GM18870 (cell line): ENCODE measurements at regions not wholly inside any gene's neighbourhood (a gene's known extent, or its start where the extent isn't known, plus 50 kb on each side); places are given as distances from the start of the nearest gene placed in this dataset.
"Not testable (repeated sequence)": the region's sequence is repeated elsewhere in the genome, so short reads cannot be mapped to it uniquely, and the experiment has no call there.

Experiments used
- ATAC-seq: cut with Tn5 transposase; IDR thresholded peaks from one replicate; pipeline ENCODE4 v1.9.1; 2021; ENCODE audit warnings: moderate library complexity; ENCODE audit not compliant: unreplicated experiment

DNA sequence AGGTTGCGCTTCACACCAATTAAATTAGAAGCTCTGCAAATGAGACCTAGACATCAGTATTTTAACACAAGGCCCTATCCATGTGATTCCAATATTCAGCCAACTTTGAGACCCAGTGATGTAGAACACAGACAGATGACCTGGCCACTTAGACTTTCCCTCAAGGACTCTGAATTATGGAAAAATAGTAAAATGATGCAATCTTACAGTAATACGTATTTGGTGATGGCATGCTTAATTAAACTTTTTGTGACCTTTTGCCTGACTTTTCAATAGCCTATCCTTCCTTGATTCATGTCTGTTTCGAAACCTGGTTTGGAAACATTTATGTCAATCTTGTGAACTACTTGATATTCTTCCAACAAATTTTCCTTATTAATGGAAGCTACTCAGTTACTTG lies 521.2 kb downstream of the KCNA4 start:
- no peak for ATAC-seq

DNA sequence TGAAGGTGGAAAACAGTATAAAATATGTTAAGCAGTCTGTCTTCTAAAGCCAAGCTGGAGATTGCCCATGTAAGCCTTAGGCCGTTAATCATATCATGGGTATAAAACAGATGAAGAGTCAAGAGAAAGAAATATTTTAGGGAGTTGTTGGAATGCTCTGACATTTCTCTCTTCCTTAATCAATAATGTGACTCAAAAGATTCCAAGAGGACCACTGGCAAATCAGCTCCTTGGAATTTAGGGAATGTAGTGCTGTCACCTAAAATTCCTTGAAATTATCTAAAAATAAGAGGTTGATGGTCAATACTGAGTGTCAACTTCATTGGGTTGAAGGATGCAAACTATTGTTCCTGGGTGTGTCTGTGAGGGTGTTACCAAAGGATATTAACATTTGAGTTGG lies 525.9 kb downstream of the KCNA4 start:
- no peak for ATAC-seq

DNA sequence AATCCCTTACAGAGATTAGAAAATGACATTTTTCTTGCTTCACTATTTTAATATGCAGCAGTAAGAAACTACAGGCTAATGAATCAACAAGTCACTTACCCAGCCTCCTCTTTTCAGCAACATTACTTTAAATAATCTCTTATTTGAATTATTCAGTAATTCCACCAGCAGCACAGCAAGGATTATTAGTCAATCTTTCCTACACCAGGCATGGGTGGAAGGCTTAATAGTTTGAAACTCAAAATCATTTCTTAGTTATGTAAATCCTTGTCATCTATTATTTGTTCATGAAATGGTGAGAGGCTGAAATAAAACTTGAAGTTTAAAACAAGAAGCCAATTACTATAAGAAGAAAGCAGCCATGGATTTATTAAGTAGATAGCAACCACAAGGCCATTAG lies 530.5 kb downstream of the KCNA4 start:
- no peak for ATAC-seq

DNA sequence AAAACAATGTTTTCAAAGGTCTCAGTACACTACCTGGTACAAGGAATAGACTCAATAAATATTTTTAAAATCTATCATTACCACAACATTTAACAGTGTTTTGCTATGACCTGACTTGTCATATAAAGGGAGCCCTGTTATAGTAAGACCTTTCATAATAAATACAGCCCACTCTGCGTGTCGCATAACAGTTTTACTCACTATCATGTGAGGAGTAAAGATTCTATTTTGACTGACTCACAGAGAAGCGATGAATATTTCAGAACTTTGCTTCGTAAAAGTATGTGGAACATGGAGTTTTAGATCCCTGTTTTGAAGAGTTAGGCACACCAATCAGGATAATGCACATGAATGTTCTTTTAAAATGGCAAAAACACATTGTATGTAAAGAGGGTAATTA lies 531.2 kb downstream of the KCNA4 start:
- ATAC-seq, result no peak

DNA sequence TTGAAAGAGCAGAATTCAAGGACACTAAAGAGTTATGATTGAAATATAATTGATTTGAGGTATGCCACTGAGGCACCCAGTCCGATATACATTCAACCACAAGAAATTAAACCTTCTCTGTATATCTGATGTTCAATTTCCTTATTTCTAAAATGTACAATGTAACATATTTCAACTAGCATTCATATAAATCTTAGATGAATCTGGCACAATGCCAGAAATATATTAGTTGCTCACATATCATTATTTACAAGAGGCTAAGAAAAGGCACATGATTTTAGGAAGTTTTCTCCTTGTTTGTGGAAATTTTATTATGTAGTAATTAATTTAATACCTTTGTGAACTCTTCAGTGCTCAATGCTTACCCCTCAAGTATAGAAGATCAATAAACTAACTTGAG lies 532.3 kb downstream of the KCNA4 start:
- ATAC-seq, result no peak

DNA sequence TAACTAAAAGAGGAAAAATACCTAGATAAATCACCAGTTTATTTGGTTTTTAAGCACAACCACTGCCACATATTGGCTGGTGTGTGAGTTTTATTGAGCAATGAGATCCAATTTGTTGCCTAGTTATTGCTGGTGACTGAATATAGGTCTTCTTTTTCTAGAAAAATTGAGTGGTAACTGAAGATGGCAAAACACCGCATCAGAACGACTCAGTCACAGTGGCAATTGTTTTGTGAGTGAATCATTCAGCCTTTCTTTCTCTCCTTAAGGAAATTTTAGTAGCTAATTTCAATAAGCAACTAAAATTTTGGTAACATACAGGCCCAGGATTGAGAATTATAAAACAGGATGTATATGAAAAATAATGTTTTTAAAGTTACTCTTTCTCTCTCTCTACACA lies 533.0 kb downstream of the KCNA4 start:
- ATAC-seq, result no peak

DNA sequence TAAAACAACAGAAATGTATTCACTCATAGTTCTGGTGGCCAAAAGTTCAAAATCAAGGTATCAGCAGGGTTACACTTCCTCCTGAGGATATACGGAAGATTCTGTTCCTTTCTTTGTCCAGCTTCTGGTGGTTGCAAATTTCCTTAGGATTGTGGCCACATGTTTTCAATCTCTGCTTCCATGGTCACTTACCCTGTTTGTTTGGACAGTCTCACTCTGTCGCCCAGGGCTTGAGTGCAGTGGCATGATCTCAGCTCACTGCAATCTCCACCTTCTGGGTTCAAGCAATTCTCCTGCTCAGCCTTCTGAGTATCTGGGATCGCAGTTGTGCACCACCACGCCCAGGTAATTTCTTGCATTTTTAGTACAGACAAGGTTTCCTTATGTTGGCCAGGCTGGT lies 534.3 kb downstream of the KCNA4 start:
- no peak for ATAC-seq

DNA sequence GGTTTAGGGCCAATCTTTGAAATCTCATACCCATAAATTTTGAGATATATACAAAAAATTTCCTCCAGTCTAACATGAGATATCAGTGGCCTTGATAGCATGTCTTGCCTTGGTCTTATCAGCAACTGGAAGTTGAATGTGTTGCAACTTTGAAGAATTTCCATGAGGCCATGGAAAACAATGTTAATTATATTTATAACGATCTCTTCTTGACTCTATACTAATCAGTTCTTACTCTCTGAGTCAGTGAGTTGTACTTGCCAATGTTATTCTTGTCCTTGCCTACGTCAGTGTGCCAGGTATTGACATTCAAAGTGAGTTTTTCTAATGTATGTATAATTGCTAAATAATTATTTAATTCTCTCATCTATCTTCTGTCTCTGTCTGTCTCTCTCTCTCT lies 535.1 kb downstream of the KCNA4 start:
- ATAC-seq, result no peak

DNA sequence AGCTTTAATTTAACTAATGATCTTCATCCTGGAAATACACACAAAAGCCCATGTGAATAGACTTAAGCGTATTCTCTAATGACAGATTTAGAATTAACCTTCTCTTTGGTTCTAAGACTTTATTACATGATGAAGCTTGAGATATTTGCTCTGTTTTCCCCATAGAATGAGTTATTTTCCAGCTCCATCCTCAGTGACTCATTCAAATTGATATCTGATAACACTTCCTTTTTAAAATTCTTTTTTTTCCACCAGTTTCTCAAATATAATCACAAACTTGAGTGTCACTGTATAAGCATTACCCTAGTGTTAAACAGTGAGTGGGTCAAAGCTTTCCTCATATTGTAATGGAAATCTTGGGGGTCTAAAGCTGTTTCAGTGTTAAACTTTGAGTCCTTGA lies 535.8 kb downstream of the KCNA4 start:
- no peak for ATAC-seq

DNA sequence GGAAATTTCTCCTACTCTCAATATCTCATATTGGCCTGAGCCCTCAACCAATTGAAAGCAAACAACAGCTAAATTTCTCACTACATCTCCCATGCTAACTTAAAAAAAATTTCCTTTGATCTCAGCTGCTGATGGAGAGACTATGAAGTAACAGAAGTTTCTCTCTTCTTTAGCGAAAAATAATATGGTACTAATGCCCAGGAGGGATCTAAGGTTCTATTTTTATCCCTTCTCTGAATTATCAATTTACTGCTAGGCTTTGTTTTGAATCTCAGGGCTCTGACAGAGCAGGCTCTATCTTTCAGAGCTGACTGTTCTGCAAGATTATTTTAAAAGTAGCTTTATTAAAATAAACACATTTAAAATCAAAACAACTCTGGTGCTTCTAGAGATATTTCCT lies 558.6 kb downstream of the KCNA4 start:
- no peak for ATAC-seq

DNA sequence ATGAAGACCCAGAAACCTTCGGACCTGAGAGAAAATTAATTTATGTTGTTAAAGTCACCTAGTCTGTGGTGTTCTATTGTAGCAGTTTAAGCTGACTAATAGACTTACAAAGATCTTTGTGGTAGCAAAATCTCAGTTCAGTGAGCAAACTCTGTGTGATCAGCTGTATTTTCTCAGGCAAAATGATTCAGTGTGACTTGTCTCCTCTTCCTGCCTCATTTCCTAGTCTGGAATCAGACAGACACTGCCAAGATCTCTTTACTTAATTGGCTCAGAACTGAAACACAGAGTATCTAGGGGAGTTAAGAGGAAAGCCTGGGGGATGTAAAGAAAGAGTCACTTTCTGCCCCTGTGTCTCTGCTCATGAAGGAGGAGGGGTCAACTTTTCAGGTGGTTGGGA lies 564.7 kb downstream of the KCNA4 start:
- ATAC-seq, result no peak

DNA sequence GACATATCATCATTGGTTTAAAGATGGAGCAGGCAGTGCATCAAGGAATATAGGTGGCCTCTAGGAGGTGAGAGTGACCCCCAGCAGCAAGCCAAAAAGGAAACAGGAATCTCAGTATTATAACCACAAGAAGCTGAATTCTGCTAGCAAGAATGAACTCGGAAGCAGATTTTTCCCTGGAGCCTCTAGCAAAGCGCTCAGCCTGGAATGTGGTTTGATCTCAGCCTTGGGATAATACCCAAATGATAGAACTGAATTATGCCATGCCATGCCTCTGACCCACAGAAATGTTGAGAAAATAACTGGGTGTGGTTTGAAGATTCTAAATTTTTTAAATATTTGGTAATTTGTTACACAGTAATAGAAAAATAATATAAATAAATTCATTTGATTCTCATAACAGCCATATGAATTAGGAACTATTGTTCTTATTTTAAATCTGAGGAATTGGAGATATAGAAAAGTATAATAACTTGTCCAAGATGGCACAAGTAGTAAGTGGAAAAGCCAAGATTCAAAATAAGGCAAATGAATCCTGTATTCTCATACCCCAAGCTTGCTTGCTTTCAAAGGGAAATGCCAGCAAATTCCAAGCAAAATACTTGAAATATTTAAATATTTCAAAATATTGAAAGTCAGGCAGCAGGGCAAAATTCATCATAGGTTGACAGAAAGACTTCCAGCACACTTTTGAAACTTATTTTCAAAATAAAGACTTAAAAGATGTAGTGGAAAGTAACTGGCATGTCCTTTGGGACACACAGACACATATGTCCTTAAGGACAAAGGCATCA lies 567.4 kb downstream of the KCNA4 start:
- no peak for ATAC-seq

DNA sequence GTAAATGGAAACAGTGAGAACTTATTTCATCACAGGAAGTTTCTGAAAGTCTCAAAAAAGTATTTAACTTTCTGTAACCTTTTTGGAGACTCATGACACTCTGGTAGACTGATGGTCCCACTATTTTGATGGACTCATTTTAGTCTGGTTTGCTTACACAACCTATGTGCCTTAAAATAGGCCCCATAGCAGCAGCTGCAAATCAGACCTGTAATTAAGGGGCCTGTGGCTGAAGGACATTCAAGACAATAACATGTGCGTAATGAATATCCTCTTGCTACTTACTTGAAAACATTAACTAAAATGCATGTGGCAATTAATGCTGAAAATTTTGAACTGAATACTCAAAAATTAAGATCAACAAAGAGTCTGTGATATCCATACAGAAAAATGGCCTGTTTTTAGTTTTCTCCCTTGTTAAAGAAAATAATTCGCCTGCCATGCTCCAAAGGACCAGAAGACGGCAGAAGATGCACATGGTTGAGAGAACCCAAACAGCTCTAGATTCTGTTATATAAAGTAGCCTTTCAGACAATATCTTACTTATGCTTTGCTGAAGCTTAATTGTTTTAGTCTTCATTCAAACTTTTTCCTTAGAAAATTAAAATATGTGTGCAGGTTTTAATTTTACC lies 568.5 kb downstream of the KCNA4 start:
- no peak for ATAC-seq

DNA sequence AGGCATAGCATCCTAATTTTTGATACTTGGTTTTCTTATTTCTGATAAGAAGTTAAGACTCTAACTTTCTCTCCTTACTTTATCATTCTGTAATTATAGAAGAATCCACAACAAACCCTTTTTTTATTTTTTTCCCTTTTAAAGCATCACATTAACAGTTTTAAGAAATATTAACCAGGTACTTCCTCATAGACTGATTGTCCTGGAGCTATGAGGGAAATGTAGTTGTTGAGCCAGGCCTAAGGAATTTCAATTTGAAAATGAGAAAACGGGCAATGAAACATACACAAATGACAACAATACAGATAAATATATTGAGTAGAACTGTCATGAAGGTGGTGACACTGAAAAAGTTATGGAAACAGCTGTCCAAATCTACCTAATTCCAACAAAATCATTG lies 569.0 kb downstream of the KCNA4 start:
- ATAC-seq, result no peak

DNA sequence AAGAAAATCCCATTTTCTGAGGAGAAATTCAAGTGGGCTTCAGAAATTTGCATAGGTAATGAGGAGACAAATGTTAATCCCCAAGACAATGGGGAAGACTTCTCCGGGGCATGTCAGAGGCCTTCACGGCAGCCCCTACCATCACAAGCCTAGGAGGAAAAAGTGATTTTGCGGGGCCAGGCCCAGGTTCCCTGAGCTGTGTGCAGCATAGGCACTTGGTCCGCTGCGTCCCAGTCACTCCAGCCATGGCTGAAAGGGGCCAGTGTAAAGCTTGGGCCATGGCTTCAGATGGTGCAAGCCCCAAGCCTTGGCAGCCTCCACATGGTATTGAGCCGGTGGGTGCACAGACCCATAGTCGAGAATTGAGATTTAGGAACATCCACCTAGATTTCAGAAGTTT lies 570.7 kb downstream of the KCNA4 start:
- no peak for ATAC-seq

DNA sequence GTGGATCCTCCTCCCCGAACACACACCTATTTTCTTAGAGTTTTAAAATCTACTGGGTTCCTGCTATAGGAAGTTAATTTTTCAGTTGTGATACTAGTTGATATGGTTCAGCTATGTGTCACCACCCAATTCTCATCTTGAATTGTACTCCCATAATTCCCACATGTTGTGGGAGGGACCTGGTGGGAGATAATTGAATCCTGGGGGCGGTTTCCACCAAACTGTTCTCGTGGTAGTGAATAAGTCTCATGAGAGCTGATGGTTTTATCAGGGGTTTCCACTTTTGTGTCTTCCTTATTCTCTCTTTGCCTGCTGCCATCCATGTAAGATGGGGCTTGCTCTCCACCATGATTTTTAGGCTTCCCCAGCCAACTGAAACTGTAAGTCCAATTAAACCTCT lies 571.6 kb downstream of the KCNA4 start:
- not testable (repeated sequence) for ATAC-seq

DNA sequence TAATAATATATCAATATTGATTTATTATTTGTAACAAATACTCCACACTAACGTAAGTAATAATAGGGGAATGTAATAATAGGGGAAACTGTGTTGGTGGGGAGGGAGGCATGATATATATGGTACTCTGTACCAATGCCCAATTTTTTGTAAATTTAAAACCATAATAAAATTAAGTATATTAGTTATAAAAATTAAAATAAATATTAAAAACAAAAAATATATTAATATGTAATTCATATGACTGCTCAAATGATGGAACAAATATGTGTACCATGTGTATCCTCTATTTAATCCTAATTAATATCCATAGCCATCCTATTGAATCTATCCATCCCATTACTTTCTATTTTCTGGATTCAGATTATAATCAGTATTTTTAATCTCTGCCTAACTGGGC lies 578.0 kb downstream of the KCNA4 start:
- ATAC-seq, result no peak

DNA sequence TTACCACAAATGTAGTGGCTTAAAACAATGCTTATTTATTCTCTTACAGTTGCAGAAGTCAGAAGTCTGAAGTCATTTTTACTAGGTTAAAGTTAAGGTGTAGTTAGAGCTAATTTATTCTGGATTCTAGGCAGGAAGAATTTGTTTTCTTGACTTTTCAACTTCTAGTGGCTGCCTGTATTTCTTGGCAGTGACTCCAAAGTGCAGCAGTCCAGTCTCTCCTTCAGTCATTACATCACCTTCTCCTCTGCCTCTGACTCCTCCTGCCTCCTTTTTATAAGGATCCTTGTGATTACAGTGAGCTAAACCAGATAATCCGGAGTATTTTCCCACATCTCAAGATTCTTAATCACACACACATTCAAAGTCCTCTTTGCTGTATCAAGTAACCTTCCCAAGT lies 581.4 kb downstream of the KCNA4 start:
- ATAC-seq, result no peak

DNA sequence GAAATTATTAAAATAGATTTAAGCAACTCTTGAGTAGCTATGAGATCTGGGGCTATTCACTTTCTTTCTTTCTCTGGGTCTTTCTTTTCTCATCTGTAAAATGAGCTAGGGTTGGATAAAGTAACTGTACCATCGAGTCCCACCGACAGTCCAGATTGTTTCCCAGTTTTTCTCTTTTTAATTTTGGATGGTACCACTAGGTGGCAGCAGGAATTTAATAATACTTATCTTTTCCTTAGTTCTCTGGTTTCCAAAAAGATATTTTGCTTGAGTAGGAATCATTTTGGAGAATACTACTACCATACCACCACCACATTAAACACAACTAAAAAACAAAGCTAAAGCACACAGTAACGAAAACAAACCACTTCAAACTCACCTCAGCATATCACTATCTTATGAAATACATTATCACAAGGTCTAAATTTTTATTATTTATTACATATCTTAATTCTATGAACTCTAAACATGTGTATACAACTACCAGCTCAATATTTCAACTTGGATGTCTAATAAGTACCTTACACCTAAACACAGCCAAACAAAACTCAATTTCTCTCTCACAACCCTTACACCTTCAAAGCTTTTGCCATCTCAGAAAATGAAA lies 584.0 kb downstream of the KCNA4 start:
- ATAC-seq, result no peak

DNA sequence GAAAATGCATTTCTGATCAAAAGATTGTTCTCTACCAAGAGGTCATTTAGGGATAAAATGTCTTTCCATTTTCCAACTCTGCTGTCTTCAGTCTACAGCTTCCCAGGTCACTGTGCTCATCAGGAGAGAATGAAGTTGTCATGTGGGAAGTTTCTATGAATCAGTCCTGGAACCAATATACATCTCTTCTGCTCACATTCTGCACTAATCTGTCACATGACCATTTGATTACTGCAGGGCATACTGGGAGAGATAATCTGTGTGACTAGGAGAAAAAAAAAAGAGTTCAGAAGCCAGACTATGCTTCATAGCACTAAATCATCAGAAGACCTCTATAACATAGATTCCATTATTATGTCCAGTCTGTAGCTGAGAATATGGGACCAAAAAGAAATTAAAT lies 611.5 kb downstream of the KCNA4 start:
- ATAC-seq, result no peak

DNA sequence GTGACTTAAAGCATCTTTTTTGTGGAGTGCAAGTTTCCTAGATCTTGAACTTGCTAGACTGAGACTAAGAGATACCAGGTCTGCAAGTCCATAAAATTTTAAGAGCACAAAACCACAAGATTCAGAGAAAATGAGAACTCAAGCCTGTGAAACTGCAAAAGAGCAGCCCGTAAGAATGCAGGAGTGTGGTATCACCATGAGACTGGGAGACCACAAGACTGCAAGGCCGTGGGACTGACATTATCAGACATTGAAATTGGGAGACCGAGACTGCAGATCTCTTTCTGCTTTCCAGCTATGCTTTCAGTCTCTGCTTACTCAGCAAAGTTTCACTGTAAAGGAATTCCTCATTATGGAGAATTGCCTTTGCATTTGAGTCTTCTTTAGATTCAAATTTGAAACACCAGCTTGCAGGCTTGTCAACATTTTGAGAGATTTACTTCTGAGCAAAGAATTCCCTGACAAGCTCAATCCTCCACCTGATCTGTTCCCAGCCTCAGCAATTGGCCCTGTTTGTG lies 621.2 kb downstream of the KCNA4 start:
- no peak for ATAC-seq

DNA sequence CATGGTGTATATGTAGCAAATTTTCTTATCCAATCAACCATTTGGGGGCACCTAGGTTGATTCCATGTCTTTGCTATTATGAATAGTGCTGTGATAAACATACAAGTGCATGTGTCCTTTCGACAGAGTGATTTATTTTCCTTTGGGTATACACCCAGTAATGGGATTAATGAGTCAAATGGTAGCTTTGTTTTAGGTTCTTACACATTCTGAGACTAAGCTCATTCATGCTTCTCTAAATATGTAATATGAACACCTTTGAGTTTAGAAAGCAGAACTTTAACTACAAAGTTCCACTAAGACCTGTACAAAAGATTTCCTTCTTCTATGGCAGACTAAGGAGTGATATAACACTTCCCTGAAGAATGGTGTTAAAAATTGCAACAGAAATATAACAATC lies 627.0 kb downstream of the KCNA4 start:
- ATAC-seq, result no peak
